ENCODE measurements at regions not wholly inside any gene's neighbourhood (a gene's known extent, or its start where the extent isn't known, plus 50 kb on each side); places are given as distances from the start of the nearest gene placed in this dataset.

GRCh38 chr16:85530370-85530739 is 82.8 kb upstream of the GSE1 start:
- H4K20me1 ChIP-seq (ENCODE audit: insufficient read depth, low read length): no peaks in the 10 kb centered on the region
- Mint-ChIP-seq H3K27ac (no peak overlapping the region), H3K27me3 (ENCODE audit: low read depth in 3 of 3) (peaks cover 3 to 5% (median 4%) of the 10 kb centered on the region in 3 donors), H3K4me1 (peaks cover 21% of the 10 kb centered on the region), H3K9me3 (peaks cover 0 to 2% (median 0%) of the 10 kb centered on the region in 7 donors), H3K36me3 (no peaks in the 10 kb centered on the region), H3K4me3 (no peak overlapping the region)
- H3K27ac ChIP-seq (ENCODE audit: low read depth in 1 of 2, low read length in 2 of 2): no peak overlapping the region
- H3K79me2 ChIP-seq (ENCODE audit: insufficient read depth, low read length): no peaks in the 10 kb centered on the region
- no peaks in the 10 kb centered on the region for H3K36me3 ChIP-seq (replicated peaks in 1 of 2; ENCODE audit: control insufficient read depth in 1 of 2, insufficient read depth in 2 of 2, low read length in 2 of 2)
- no peak overlapping the region for H3K4me2 ChIP-seq (replicated peaks; ENCODE audit: extremely low read depth, low read length, poor library complexity, severe bottlenecking)
- H3K27me3 ChIP-seq (ENCODE audit: control insufficient read depth in 2 of 2, insufficient read depth in 2 of 2, low read length in 2 of 2): no peaks in the 10 kb centered on the region
- H3K9ac ChIP-seq (ENCODE audit: insufficient read depth, low read length, poor library complexity, severe bottlenecking): no peak overlapping the region
- H3K4me1 ChIP-seq (ENCODE audit: control insufficient read depth in 1 of 2, insufficient read depth in 2 of 2, low read length in 2 of 2): peaks cover 11 to 26% of the 10 kb centered on the region in 2 donors
- H2AFZ ChIP-seq (ENCODE audit: insufficient read depth, low read depth, low read length, poor library complexity, severe bottlenecking): no peak overlapping the region
- WGBS (ENCODE audit: insufficient coverage): 100% methylated on average over 7 of the region's 10 CpGs
- H3K9me3 ChIP-seq (replicated peaks in 1 of 2; ENCODE audit: control insufficient read depth in 1 of 2, insufficient read depth in 1 of 2, low read length in 2 of 2): no peaks in the 10 kb centered on the region
- no peak overlapping the region for H3K4me3 ChIP-seq (replicated peaks in 1 of 3; ENCODE audit: low read depth in 2 of 3, low read length in 3 of 3)
- DNase-seq: no peak
- no peak for TF ChIP-seq CTCF (IDR thresholded peaks at IDR 0.05)
- intact Hi-C loops (cut with micrococcal nuclease): no loop called here

DNA sequence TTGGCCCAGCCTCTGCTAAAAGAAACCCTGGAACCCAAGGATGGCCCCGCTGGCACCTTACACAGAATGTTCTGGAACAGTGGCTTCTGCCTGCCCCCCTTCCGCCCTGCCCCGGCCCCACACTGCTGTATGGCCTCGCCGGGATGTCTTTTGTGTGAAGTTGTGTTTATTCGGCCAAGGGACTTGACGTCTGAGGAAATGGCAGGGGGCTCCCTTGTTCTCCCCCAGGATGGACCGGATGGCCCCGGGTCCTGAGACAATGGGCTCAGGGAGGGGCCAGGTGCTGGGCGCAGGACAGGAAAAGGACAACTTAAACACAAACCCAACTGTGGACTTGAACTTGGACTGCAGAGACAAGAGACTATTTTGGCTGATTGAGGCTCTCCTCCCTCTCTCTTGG is 81.6 kb upstream of the GSE1 start:
- H3K27me3 Mint-ChIP-seq (ENCODE audit: low read depth in 3 of 3): peaks cover 1 to 4% (median 3%) of the 10 kb centered on the region in 3 donors
- Histone ChIP-seq H3K27me3 (ENCODE audit: control insufficient read depth in 2 of 2, insufficient read depth in 2 of 2, low read length in 2 of 2) (no peaks in the 10 kb centered on the region), H3K27ac (ENCODE audit: low read depth in 1 of 2, low read length in 2 of 2) (no peak overlapping the region), H3K4me2 (replicated peaks; ENCODE audit: extremely low read depth, low read length, poor library complexity, severe bottlenecking) (no peak overlapping the region), H3K4me1 (ENCODE audit: control insufficient read depth in 1 of 2, insufficient read depth in 2 of 2, low read length in 2 of 2) (peaks cover 18 to 28% of the 10 kb centered on the region in 2 donors), H2AFZ (ENCODE audit: insufficient read depth, low read depth, low read length, poor library complexity, severe bottlenecking) (no peak overlapping the region), H3K79me2 (ENCODE audit: insufficient read depth, low read length) (peaks cover 3% of the 10 kb centered on the region), H3K4me3 (replicated peaks in 1 of 3; ENCODE audit: low read depth in 2 of 3, low read length in 3 of 3) (no peak overlapping the region), H3K9ac (ENCODE audit: insufficient read depth, low read length, poor library complexity, severe bottlenecking) (no peak overlapping the region), H3K36me3 (replicated peaks in 1 of 2; ENCODE audit: control insufficient read depth in 1 of 2, insufficient read depth in 2 of 2, low read length in 2 of 2) (no peaks in the 10 kb centered on the region), H3K9me3 (replicated peaks in 1 of 2; ENCODE audit: control insufficient read depth in 1 of 2, insufficient read depth in 1 of 2, low read length in 2 of 2) (no peaks in the 10 kb centered on the region), H4K20me1 (ENCODE audit: insufficient read depth, low read length) (no peaks in the 10 kb centered on the region)
- intact Hi-C loops (cut with micrococcal nuclease): no loop called here
- TF ChIP-seq CTCF (IDR thresholded peaks at IDR 0.05): no peak
- H3K9me3 Mint-ChIP-seq: peaks cover 0 to 3% (median 0%) of the 10 kb centered on the region in 7 donors
- no peak overlapping the region for H3K27ac Mint-ChIP-seq
- DNase-seq: no peak
- 92% methylated on average over 7 of the region's 10 CpGs for WGBS (ENCODE audit: insufficient coverage)
- no peak overlapping the region for H3K4me3 Mint-ChIP-seq
- no peaks in the 10 kb centered on the region for H3K36me3 Mint-ChIP-seq
- H3K4me1 Mint-ChIP-seq: peaks cover 29% of the 10 kb centered on the region

All from CD14-positive monocyte (primary cell).